GM19455 (cell line): ENCODE measurements at regions not wholly inside any gene's neighbourhood (a gene's known extent, or its start where the extent isn't known, plus 50 kb on each side); places are given as distances from the start of the nearest gene placed in this dataset.
"Not testable (repeated sequence)": the region's sequence is repeated elsewhere in the genome, so short reads cannot be mapped to it uniquely, and the experiment has no call there.

Experiments used
- ATAC-seq: cut with Tn5 transposase; IDR thresholded peaks from one replicate; pipeline ENCODE4 v1.9.1; 2021; ENCODE audit not compliant: unreplicated experiment

DNA sequence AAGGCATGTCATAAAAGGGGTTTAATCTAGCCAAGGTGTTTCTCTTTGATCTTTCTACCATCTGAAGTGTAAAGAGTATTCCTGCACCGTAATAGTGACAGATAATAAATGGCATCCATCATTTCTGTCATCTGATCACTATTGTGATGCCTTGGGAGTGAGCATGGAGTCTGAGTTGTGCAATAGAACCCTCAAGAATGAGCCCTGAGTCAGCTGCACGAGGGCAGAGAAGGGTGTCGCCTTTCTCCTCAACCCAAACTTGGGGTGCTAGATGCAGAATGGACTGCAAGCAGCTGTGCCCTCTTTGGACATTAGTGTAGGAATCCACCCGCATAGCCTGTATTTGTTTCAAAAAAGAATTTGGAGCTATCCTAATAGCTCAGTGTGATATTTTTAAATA, 115.2 kb downstream of the ZNF37A start:
- no peak for ATAC-seq

DNA sequence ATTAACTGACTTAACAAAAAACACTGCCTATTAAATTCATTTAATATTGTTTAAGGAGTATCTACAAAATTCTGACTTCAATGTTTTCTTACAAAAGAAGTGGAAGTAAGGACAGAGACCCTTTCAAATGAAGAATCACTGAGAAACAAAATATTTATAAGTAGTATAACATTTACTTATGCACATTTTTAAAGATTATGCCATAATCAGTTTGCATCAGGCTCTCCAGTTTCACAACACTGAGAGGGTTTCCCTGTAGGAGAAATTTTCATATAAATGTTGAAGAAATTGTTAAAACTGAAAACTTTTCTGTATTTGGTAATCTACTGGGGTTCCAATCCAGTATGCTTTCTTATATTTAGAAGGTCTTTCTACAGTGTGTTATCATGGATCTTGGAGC, 115.6 kb downstream of the ZNF37A start:
- ATAC-seq = not testable (repeated sequence)

DNA sequence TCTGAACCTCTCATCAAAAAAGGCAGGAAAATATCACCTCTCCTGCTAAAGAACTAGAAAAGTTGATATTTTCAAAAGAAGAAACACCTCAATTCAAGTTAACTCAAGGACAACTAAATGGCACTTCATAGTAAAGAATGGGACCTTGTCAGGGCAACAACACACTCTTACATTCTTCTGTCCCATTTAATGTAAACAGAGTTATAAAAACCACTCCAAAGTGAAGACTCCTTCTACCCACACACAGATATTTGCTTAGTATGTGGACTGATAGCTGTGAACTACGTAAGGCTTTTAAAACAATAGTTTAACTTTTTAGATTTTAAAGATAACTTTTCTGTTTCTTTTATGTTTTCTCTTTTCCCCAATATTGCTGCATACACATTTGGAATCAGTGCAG, 118.3 kb downstream of the ZNF37A start:
- ATAC-seq = no peak

DNA sequence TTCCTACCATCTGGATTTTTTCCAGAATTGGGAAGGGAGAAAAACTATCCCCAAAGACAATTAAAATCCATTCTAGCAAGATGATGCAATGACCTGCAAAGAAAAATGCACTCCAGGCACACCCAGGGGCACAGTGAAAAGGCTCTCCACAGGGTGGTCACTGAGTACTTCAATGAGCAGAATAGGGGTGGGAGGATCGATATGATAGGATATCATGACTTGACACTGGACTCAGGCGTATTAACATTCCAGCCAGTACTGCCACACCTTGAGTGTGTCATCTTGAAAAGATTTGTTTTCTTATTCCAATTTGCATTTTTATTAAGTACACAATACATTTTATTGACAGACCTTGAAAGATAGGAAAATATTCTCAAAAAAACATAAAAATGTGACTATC, 132.2 kb downstream of the ZNF37A start:
- no peak for ATAC-seq

DNA sequence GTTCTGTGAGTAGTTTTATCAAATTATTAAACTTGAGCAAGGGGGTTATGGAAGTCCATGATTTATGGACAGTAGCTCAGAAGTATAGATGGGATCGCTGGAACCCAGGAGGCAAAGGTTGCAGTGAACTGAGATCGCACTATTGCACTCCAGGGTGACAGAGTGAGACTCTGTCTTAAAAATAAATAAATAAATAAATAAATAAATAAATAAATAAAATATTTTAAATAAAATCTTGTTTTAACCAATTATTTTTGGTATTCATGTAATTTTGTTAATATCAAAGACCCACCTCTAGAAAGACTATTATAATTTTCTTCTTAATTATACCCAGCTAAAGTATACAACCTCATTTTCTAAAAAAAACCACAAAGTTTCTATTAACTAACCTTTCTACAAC, 134.3 kb downstream of the ZNF37A start:
- ATAC-seq = no peak

DNA sequence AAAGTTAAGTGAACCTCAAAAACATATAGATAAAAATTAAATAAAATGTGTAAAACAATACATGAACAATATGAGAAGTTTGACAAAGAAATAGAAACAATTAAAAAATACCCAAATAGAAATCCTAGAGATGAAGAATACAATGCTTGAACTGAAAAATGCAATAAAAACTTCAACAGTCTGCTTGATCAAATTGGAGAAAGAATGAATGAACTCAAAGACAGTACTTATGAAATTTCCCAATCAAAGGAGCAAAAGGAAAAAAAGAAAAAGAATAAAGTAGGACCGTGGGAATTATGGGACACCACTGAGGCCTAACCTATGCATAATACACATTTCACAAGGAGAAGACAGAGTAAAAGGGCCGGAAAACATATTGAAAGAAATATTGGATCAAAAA, 144.3 kb downstream of the ZNF37A start:
- ATAC-seq = not testable (repeated sequence)

DNA sequence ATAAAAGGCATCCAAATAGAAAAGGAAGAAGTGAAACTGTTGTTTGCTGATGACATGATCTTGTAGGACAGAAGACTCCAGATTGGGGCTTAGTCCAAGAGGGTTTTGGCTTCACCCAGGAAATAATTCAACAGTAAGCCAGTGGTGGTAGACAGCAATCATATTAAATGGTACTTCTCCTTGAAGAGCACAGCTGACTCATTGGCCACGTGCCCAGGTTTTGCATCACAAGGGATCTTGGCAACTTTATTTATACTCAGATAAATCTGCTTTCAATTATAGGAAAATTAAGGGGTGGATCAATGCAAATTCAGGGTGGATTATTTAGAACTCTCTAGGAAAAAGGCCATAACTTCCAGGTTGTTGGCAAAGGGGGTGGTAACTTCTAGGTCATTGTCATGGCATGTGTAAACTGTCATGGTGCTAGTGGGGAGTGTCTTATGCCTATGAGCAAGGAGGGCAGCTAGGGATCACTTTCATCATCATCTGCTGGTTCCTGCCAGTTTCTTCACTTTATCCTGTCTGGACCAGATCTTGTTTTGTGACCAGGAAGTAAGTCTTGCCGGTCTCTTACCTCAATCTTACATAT, 148.0 kb downstream of the ZNF37A start:
- not testable (repeated sequence) for ATAC-seq

DNA sequence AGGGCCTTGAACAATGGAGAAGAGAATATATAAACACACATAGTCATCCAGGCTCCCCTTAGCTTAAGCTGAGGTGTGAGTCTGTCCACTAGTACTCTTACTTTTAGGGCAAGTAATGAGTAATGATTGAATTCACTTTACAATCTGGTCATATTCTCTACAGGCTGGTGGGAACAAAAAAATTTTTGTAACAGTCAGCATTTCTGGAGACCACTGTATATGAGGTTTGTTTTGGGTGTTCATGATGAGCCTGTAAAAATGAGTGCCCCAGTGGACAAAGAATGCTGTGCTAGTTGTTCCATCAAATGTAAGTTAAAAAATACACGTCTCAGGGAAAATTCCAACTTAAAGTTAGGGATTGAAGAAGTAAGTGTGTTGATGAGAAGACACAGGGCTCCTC, 154.0 kb downstream of the ZNF37A start:
- not testable (repeated sequence) for ATAC-seq

DNA sequence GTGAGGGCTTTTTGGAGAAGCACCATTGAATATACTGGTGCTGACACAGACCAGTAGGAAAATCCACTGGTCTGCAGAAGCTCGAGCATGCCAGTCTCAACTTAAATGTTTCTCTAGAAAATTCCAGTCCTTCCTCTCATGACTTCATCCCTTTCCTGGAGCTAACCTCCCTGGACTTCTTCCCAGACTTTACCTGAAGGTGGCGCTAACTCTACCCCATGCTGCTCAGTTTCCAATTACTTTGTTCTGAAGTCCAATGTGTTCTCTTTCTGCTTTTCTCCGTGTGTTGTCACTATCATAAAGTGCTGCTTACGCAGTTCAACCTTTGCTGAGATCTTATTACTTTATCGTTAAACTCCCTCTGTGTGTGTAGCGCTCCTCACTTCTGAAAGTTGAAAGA, 158.4 kb downstream of the ZNF37A start:
- not testable (repeated sequence) for ATAC-seq

DNA sequence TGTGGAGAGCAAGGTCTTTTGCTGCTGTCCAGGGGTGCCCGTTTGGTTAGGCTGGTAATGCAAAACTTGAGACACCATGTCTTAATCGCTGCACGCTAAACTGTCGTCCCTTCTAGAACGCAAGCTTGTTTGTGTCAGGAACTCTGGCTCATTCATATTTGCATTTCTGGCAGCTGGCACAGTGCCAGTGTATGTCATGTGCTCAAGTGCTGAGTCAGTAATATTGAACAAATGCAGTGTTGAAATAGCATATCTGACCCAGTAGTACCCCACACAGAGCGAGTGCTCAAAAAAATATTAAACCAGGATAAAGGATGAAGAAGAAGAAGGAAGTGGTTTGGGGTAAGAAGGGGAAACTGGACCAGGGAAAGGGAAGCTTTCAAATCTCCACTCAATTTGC, 173.4 kb downstream of the ZNF37A start:
- not testable (repeated sequence) for ATAC-seq

DNA sequence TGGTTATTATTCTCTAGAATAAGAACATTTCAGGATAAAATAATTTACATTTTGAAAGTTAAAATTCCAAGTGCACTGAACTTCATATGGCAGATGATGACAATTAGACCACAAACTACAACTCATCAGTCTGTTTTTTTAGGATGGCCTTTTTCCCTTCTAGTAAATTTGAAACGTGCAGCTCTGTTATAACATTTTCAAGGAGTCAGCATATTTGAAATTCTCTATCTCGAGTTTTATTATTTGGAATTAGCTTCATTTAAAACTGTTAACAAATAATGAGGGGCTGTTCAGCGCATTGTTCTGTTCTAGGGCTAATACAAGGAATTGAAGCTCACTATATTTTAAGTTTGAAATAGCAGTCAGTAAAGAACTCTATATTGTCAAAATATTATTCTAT, 176.9 kb downstream of the ZNF37A start:
- not testable (repeated sequence) for ATAC-seq

DNA sequence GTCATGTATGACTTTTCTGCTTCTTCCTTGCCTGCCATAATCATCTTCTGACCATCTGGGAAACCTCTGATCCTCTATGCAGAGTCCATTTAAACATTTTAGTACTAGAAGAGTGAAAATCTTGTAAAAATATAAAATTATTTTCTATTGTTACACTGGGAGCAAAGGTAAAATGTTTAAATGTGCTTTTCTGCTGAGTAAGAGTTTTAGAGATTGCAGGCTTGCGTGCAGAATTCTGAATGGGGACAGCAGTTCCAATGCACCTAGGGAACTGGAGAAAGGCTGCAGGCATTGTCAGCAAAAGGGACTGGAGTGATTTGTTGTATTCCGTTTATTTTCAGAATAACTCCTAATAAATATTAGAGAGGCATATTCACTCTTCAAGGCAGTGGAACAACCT, 180.7 kb downstream of the ZNF37A start:
- ATAC-seq = not testable (repeated sequence)

DNA sequence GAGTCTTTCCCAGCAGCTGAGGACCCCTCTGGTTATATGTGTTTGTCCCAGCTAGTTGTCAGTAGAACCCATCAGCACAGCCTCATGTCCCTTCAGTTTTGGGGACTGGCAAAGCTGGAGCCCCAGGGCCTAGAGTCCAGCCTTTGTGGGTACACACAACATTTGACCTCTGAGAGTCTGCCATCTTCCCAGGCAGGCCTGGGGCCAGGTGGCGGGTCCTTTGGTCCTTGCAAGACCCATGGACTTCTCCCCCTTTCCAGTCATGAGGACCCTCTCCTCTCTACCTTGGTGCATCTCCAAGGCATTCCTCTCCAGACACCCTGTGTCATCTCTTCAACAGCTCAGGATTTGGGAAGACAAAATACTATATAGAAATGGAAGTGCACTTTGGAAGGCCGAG, 198.4 kb downstream of the ZNF37A start:
- ATAC-seq = not testable (repeated sequence)

DNA sequence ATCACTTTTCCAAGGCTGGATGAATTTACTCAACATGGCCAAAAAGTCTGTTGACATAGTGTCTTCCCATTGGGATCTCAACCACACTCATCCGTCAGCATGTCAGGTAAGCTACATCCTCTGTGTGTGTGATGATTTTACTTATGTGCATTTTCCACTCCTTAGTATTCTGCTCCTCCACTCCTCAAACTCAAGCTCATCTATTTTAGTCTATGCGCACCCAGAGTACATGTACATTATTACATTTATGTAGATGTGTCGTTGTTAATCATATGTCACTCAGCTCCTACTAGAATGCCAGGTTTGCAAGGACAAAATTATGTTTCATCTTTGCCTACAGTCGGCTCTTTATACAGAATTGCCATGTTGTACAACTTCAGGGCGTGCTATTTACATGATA, 216.0 kb downstream of the ZNF37A start:
- not testable (repeated sequence) for ATAC-seq

DNA sequence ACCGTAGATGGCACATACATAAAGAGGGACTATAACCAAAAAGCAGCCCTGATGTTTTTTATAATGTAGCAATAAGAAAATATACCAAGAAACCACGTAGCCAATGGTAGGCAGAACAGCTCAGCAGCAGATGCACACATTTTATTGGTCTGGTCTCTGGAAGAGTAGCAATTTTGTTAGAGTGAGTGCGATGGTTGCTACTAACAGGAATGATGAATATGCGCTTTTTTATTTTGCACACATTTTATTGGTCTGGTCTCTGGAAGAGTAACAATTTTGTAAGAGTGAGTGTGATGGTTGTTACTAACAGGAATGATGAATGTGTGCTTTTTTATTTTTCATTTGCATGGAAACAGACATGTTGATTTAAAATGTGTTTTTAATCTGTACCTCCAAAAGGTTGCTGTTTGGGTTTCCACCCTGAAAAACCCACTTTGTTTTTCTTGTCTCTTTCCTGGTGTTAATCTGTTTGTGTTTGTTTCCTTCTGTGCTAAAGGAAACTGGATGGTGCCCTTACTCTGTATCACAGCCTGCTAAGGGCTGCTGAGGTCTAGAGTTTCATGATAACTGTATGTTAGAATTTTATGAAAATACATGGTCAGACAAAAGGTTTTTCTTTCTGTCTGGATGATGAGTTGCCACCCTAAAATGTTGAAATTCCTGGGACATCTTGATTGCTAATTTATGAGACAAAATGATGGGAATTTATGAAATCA, 221.1 kb downstream of the ZNF37A start:
- ATAC-seq = not testable (repeated sequence)

DNA sequence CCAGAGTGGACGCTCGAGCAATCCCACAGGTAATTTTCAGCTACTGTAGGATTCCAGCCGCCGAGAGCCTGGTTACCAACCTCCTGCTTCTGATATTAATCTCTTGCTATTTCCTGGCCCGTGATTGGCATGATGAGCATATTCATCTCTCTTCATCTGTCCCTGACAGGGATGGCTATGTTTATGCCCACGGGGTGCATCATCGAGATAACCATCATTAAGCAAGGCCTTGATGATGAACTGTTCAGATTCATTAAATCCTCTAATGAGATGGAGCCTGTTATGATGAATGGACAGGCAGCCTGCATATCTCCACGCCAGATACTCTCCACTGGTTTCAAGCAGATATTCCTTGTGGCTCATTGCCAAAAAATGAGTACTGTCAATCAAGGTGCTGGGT, 227.3 kb downstream of the ZNF37A start:
- ATAC-seq = not testable (repeated sequence)

DNA sequence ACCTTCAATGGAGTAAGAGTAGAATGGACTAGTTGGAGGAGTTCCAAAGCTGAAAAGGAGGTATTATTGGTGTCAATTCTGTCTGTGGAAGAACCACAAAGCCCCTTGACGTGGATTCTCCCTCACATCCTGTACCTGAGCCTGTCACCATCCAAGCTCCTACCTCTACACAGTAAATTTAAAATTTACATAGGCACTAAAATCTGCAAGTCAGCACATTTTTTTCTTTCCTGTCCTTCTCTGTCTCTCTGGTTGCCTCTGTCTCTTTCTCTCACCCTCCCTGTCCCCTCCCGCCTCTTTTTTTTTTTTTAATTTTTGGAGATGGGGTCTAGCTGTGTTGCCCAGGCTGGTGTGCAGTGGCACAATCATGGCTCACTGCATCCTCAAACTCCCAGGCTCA, 236.2 kb downstream of the ZNF37A start:
- not testable (repeated sequence) for ATAC-seq

DNA sequence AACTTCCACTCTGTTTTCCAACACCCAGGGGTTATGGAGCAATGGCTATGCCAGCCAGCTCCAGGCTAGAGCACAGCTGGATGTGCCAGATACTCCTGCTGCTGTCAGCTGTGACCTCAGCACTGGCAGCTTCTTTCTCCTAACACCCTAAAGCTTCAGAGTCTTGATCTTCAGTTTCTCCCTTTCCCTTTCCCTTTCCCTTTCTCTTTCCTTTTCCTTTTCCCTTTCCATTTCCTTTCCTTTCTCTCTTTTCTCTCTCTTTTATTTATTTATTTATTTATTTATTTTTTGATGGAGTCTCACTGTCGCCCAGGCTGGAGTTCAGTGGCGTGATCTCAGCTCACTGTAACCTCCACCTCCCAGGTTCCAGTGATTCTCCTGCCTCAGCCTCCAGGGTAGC, 237.0 kb downstream of the ZNF37A start:
- not testable (repeated sequence) for ATAC-seq

DNA sequence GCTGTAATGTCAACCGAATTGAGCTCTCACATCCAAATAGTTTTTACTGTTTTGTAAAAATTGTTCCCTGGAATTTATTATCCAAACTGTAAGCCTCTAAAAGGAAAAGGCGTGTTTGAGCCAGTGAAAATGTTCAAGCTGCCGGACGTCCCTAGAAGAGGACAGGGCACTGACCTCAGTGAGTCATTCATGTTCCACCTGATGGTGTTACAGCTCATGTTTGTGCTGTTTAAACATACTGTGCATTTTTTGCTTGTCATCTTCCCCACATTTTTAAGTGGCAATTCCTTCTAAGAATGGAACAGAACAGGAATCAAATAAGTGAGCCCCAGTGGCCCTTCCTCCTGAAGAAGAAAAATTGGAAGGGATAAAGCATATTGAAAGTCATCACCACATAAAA, 239.6 kb downstream of the ZNF37A start:
- not testable (repeated sequence) for ATAC-seq

DNA sequence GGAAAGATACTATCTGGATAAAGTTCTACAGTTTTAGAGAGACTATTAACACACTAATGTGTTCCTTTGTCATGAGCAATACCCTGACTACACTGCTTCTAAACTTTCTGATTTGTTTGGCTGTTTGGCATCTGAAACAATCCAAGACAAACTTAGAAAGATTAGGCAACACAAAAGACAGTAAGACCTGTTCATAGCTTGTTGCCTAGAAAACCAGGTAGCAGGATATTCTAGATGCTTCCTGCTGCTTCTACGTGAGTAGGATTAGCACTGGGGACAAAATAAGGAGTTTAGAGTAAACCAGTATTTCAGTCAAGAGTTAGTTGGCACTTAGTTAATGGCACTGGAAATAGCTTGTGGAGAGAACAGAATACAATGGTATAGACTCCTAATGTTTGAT, 256.5 kb downstream of the ZNF37A start:
- ATAC-seq = not testable (repeated sequence)

DNA sequence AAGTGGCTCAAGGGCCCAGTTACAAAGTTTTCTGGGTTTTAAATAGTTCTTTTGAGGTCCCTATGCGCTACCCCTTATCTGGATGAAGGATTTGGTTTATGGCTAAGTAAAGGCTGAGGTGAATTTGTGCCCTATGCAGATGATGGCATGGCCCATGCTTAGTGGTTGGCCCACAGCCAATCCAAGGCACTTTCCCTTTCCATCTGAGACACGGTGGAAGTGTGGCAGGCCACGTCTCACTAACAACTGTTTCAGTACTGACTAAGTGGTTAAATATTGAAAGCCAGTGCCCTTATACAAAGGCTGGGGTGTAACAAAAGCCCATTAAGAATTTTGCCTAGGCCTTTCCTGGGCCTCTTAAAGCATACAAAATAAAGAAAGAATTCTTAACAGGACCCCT, 260.3 kb downstream of the ZNF37A start:
- not testable (repeated sequence) for ATAC-seq

DNA sequence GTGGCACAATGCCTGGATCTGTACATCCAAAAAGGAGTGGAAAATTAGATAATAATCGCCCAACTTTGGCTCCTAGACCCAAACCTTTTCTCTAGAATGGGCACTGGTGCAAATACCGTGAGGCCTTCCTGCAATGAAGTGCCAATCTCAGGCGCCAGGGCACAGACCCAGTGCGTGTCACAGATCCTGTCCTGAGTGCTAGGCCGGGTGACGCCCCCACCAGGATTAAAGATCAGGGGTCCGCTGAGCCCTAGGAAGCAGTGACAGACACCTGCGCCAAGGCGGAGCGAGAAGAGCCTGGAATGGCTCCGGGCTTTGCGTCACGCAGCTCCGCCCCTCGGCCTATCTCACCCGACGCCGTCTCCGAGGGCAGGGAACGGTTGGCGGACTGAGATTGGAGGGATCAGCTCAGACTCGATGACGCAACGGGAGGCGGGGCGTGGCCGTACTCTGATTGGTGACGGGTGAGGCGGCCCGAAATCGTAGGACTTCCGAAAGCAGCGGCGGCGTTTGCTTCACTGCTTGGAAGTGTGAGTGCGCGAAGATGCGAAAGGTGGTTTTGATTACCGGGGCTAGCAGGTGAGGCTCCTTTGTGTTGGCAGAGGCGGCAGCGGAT, 261.9 kb downstream of the ZNF37A start:
- ATAC-seq = peak; percentile 100
